H1 (cell line): ENCODE measurements at regions not wholly inside any gene's neighbourhood (a gene's known extent, or its start where the extent isn't known, plus 50 kb on each side); places are given as distances from the start of the nearest gene placed in this dataset.

Source experiments
- CTCF ChIA-PET: fragments of 300-600 bp; sonication (Branson Sonifier 250); formaldehyde crosslinking; loops from one replicate; lab custom pipeline; 2021; ENCODE audit not compliant: partially characterized antibody; lab: Charles Lee
- POLR2A ChIA-PET: fragments of 300-600 bp; sonication (Branson Sonifier 250); formaldehyde crosslinking; loops from one replicate; lab custom pipeline; 2021; ENCODE audit warnings: inconsistent platforms; ENCODE audit not compliant: partially characterized antibody; lab: Charles Lee
- DNase-seq, 2 experiments: peaks; one replicate each; pipeline versions ENCODE4 v3.0.0 to v3.0.0-alpha.2; 2010 to 2022; ENCODE audit warnings: low spot score in 2 of 2, low read depth in 1 of 2, mixed read lengths in 1 of 2
- FAIRE-seq: peaks from 2 replicates; lab custom pipeline; 2011; peaks lifted over from hg19 to GRCh38; lab: Jason Lieb, UNC
- H2AFZ ChIP-seq: 2 replicates; pipeline ENCODE4 v1.8.1; 2012; ENCODE audit warnings: low read length, inconsistent platforms
- H2AK5ac ChIP-seq: 2 replicates; pipeline ENCODE4 v1.6.1; 2013; ENCODE audit warnings: low read depth, low read length
- H2BK120ac ChIP-seq: replicated peaks from 2 replicates; pipeline ENCODE3; 2013; ENCODE audit warnings: low read depth, low read length, inconsistent platforms
- H2BK12ac ChIP-seq: 2 replicates; pipeline ENCODE4 v1.6.1; 2013; ENCODE audit warnings: low read depth, low read length
- H2BK15ac ChIP-seq: 2 replicates; pipeline ENCODE4 v1.6.1; 2013; ENCODE audit warnings: low read length
- H2BK20ac ChIP-seq: 2 replicates; pipeline ENCODE4 v1.6.1; 2013; ENCODE audit warnings: low read length
- H2BK5ac ChIP-seq: 2 replicates; pipeline ENCODE4 v1.6.1; 2013; ENCODE audit warnings: low read depth, low read length
- H3K14ac ChIP-seq: 2 replicates; pipeline ENCODE4 v1.6.1; 2013; ENCODE audit warnings: inconsistent platforms; ENCODE audit not compliant: insufficient read length
- H3K18ac ChIP-seq: 2 replicates; pipeline ENCODE4 v1.6.1; 2013; ENCODE audit warnings: low read length; ENCODE audit errors: extremely low read depth
- H3K23ac ChIP-seq: 2 replicates; pipeline ENCODE4 v1.6.1; 2013; ENCODE audit warnings: inconsistent platforms; ENCODE audit not compliant: insufficient read length
- H3K23me2 ChIP-seq: 2 replicates; pipeline ENCODE4 v1.6.1; 2013; ENCODE audit warnings: low read depth, low read length
- H3K27ac ChIP-seq: 2 replicates; pipeline ENCODE4 v1.6.1; 2011; ENCODE audit warnings: low read depth, low read length, inconsistent platforms
- H3K27me3 ChIP-seq, 4 experiments: replicated peaks in 1 of 4; 1 replicate in 1 of 4; 2 replicates in 3 of 4; pipeline versions ENCODE4 v1.6.1 to v1.8.1; 2011 to 2013; ENCODE audit warnings: low read length in 3 of 4, mild to moderate bottlenecking in 3 of 4, inconsistent platforms in 2 of 4, mixed read lengths in 2 of 4, moderate library complexity in 1 of 4; ENCODE audit not compliant: control insufficient read depth in 3 of 4, insufficient read depth in 3 of 4; ENCODE audit errors: extremely low read depth in 1 of 4
- H3K36me3 ChIP-seq, 4 experiments: 2 replicates each; pipeline versions ENCODE4 v1.6.1 to v1.8.1; 2011 to 2013; ENCODE audit warnings: mild to moderate bottlenecking in 4 of 4, low read length in 3 of 4, moderate library complexity in 2 of 4, control low read depth in 1 of 4, inconsistent platforms in 1 of 4; ENCODE audit not compliant: insufficient read depth in 4 of 4, control insufficient read depth in 2 of 4
- H3K4ac ChIP-seq: replicated peaks from 2 replicates; pipeline ENCODE3; 2013; ENCODE audit warnings: low read length, low read depth, mixed read lengths, inconsistent platforms; ENCODE audit not compliant: insufficient read length
- H3K4me1 ChIP-seq, 4 experiments: replicated peaks in 1 of 4; 1 replicate in 1 of 4; 2 replicates in 3 of 4; pipeline versions ENCODE4 v1.6.1 to v1.8.1; 2011 to 2013; ENCODE audit warnings: low read length in 3 of 4, inconsistent platforms in 2 of 4, mixed read lengths in 1 of 4; ENCODE audit not compliant: insufficient read depth in 4 of 4, control insufficient read depth in 3 of 4
- H3K4me2 ChIP-seq, 2 experiments: 2 replicates each; pipeline versions ENCODE4 v1.6.1 to v1.8.1; 2011 to 2013; ENCODE audit warnings: low read depth in 2 of 2, low read length in 2 of 2, control low read depth in 1 of 2, inconsistent platforms in 1 of 2, mild to moderate bottlenecking in 1 of 2; ENCODE audit not compliant: insufficient read depth in 1 of 2
- H3K4me3 ChIP-seq, 4 experiments: fragments of 200-600, 300-600 bp in 1 of 4; sonication (generic), shearing (Covaris generic), sonication (Bioruptor Twin) in 1 of 4; 2 replicates each; pipeline versions ENCODE4 v1.5.1 to v1.8.1; 2011 to 2016; ENCODE audit warnings: low read length in 4 of 4, low read depth in 3 of 4, control low read depth in 2 of 4, inconsistent platforms in 2 of 4, mild to moderate bottlenecking in 2 of 4, mixed read lengths in 1 of 4, moderate library complexity in 1 of 4; ENCODE audit not compliant: insufficient read depth in 2 of 4; ENCODE audit errors: extremely low read depth in 1 of 4
- H3K56ac ChIP-seq: replicated peaks from 2 replicates; pipeline ENCODE3; 2013; ENCODE audit warnings: low read depth, mild to moderate bottlenecking, mixed read lengths, low read length, inconsistent platforms; ENCODE audit not compliant: insufficient read length
- H3K79me1 ChIP-seq: 2 replicates; pipeline ENCODE4 v1.6.1; 2013; ENCODE audit warnings: low read depth, low read length, control low read depth
- H3K79me2 ChIP-seq, 2 experiments: 2 replicates each; pipeline versions ENCODE4 v1.6.1 to v1.8.1; 2012 to 2013; ENCODE audit warnings: low read length in 2 of 2, mild to moderate bottlenecking in 2 of 2, inconsistent platforms in 1 of 2; ENCODE audit not compliant: insufficient read depth in 2 of 2, control insufficient read depth in 1 of 2
- H3K9ac ChIP-seq, 4 experiments: replicated peaks in 1 of 4; 1 replicate in 1 of 4; 2 replicates in 3 of 4; pipeline versions ENCODE4 v1.6.1 to v1.8.1; 2011 to 2013; ENCODE audit warnings: low read depth in 3 of 4, low read length in 3 of 4, control low read depth in 2 of 4, mild to moderate bottlenecking in 2 of 4, moderate library complexity in 2 of 4, inconsistent platforms in 1 of 4; ENCODE audit errors: extremely low read depth in 1 of 4
- H3K9me3 ChIP-seq, 2 experiments: 2 replicates each; pipeline versions ENCODE4 v1.6.1 to v1.8.1; 2012 to 2013; ENCODE audit warnings: mild to moderate bottlenecking in 2 of 2, moderate library complexity in 2 of 2, control low read depth in 1 of 2, inconsistent platforms in 1 of 2, low read depth in 1 of 2, low read length in 1 of 2, mixed read lengths in 1 of 2; ENCODE audit not compliant: insufficient read depth in 2 of 2
- H4K20me1 ChIP-seq, 2 experiments: replicated peaks in 1 of 2; 2 replicates each; pipeline versions ENCODE3 to v1.8.1; 2011 to 2013; ENCODE audit warnings: inconsistent platforms in 2 of 2, low read length in 2 of 2, mild to moderate bottlenecking in 1 of 2; ENCODE audit not compliant: insufficient read depth in 2 of 2, control insufficient read depth in 1 of 2
- H4K5ac ChIP-seq: 2 replicates; pipeline ENCODE4 v1.6.1; 2013; ENCODE audit warnings: low read length, low read depth, mixed read lengths, inconsistent platforms; ENCODE audit not compliant: insufficient read length
- H4K8ac ChIP-seq: 2 replicates; pipeline ENCODE4 v1.8.0; 2013; ENCODE audit warnings: mild to moderate bottlenecking, moderate library complexity, low read length, inconsistent platforms; ENCODE audit not compliant: insufficient read depth; ENCODE audit errors: extremely low read depth
- H4K91ac ChIP-seq: replicated peaks from 2 replicates; pipeline ENCODE3; 2013; ENCODE audit warnings: low read length, mixed read lengths, inconsistent platforms; ENCODE audit not compliant: insufficient read length
- ASH2L ChIP-seq: fragments of 200-600, 300-600 bp; sonication (generic); IDR thresholded peaks from one replicate; pipeline ENCODE4 v1.7.1; 2017; ENCODE audit warnings: low read length
- EGR1 ChIP-seq: IDR thresholded peaks from 2 replicates; pipeline ENCODE4 v1.6.1; 2011; ENCODE audit warnings: low read depth, low read length, borderline replicate concordance
- EP300 ChIP-seq, 2 experiments: IDR thresholded peaks; 1 replicate in 1 of 2; 2 replicates in 1 of 2; pipeline ENCODE4 v1.6.1; 2011 to 2012; ENCODE audit warnings: low read depth in 2 of 2, low read length in 2 of 2, mild to moderate bottlenecking in 2 of 2, borderline replicate concordance in 1 of 2, inconsistent platforms in 1 of 2, moderate library complexity in 1 of 2
- KDM4A ChIP-seq: IDR thresholded peaks from one replicate; pipeline ENCODE4 v1.7.1; 2012; ENCODE audit warnings: low read depth, mild to moderate bottlenecking, moderate library complexity, low read length, inconsistent platforms; ENCODE audit not compliant: severe bottlenecking
- NANOG ChIP-seq: IDR thresholded peaks from 2 replicates; pipeline ENCODE4 v1.6.1; 2011; ENCODE audit warnings: low read length, low read depth, mild to moderate bottlenecking, inconsistent platforms; ENCODE audit not compliant: insufficient read depth, poor library complexity, severe bottlenecking
- POLR2AphosphoS5 ChIP-seq: IDR thresholded peaks from 2 replicates; pipeline ENCODE4 v1.6.1; 2011; ENCODE audit warnings: low read depth, low read length
- RXRA ChIP-seq: IDR thresholded peaks from 2 replicates; pipeline ENCODE4 v1.6.1; 2011; ENCODE audit warnings: low read depth, mild to moderate bottlenecking, low read length, moderate library complexity; ENCODE audit not compliant: insufficient read depth
- SIN3A ChIP-seq, 2 experiments: IDR thresholded peaks in 1 of 2; conservative IDR thresholded peaks in 1 of 2; 2 replicates each; pipeline ENCODE4 v1.6.1; 2011 to 2012; ENCODE audit warnings: low read length in 2 of 2, improper control_type of control experiment in 1 of 2, low read depth in 1 of 2, mild to moderate bottlenecking in 1 of 2
- SIX5 ChIP-seq: IDR thresholded peaks from 2 replicates; pipeline ENCODE4 v1.6.1; 2011; ENCODE audit warnings: mild to moderate bottlenecking, low read depth, low read length
- SP4 ChIP-seq: IDR thresholded peaks from 2 replicates; pipeline ENCODE4 v1.6.1; 2012; ENCODE audit warnings: low read length, inconsistent platforms
- TAF1 ChIP-seq: IDR thresholded peaks from 2 replicates; pipeline ENCODE4 v1.6.1; 2011; ENCODE audit warnings: mild to moderate bottlenecking, low read depth, low read length
- TBP ChIP-seq: IDR thresholded peaks from 2 replicates; pipeline ENCODE4 v1.6.1; 2011; ENCODE audit warnings: low read depth, low read length, improper control_type of control experiment
- WGBS, 2 experiments: shearing (Covaris generic) in 1 of 2; methylation state at CpG; one replicate each; pipeline versions ENCODE4 v1.1.6 to v1.1.7; 2013 to 2015; ENCODE audit warnings: low lambda C conversion rate in 2 of 2, mixed read lengths in 2 of 2, inconsistent platforms in 1 of 2, low coverage in 1 of 2, missing lambda C conversion rate in 1 of 2; ENCODE audit not compliant: insufficient replicate concordance in 2 of 2, insufficient coverage in 1 of 2, insufficient read length in 1 of 2; ENCODE audit errors: extremely low coverage in 1 of 2, missing lambda C conversion rate in 1 of 2; 5-methylcytosine and 5-hydroxymethylcytosine counted together

DNA sequence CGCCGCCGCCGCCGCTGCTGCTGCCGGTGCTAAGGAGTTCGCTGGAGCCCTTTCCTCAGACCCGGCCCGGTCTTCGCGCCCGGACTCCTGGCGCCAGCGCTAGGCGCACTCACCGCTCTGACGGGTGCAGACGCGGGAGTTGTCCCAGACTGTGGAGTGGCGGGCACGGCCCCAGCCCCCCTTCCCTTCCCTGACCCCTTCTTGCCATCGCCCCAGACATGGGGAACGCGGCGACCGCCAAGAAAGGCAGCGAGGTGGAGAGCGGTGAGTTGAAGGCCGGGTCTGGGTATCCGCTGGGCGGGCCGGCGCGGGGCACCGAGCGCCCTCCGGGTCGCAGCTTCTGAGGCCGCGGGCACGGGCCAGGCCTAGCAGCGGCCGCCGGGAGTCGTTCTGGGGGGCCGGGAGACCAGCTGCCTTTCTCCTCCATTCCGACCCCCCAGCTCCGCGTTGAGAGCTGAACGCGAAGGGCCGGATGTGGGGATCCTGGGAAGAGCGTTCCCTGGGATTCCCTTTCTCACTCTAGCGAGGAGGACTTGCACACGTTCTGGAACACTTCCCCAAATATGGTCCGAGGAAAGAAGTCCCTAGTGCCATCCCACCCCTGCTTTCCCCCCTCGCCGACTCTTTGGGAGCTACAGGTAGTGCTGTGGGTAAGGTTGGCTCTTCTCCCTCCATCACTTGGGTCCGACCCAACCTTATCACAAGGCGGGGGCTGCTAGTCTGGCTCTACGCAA, 65.8 kb upstream of the PRKACB start:
- Histone ChIP-seq H3K36me3 (no peaks in the 10 kb centered on the region), H3K9ac (peak overlapping the region; percentile 68 to 88 (median 80)), H3K56ac (peak overlapping the region; percentile 69), H2AFZ (peak overlapping the region; percentile 92), H3K14ac (no peak overlapping the region), H4K20me1 (no peaks in the 10 kb centered on the region), H2BK15ac (no peak overlapping the region), H4K5ac (peak overlapping the region; percentile 76), H3K4ac (peak overlapping the region; percentile 78), H3K4me1 (peaks cover 0 to 2% (median under 1%) of the 10 kb centered on the region in 4 experiments; a peak in 2 of 7 replicates), H3K4me2 (peak overlapping the region; percentile 88 to 93), H3K79me1 (0 out of 2 replicates have a peak, but pooled peaks cover 3% of the 10 kb centered on the region), H3K27me3 (no peaks in the 10 kb centered on the region), H2BK5ac (no peak overlapping the region), H3K23ac (no peak overlapping the region), H3K23me2 (peaks cover 4% of the 10 kb centered on the region; the same call in 1 of the 2 replicates), H4K8ac (peak overlapping the region; percentile 93), H2BK120ac (peak overlapping the region; percentile 33), H2BK20ac (no peak overlapping the region), H3K4me3 (peak overlapping the region; percentile 73 to 99 (median 95)), H2AK5ac (no peak overlapping the region), H3K9me3 (no peaks in the 10 kb centered on the region), H4K91ac (peak overlapping the region; percentile 65), H3K79me2 (peaks cover 0 to 40% of the 10 kb centered on the region in 2 experiments; a peak in 2 of 4 replicates), H2BK12ac (no peak overlapping the region), H3K27ac (peak overlapping the region; percentile 48; the same call in 1 of the 2 replicates), H3K18ac (peak overlapping the region; percentile 43; the same call in 1 of the 2 replicates)
- FAIRE-seq (no peak), DNase-seq (peak in 1 of 2 experiments; percentile 79)
- POLR2A ChIA-PET = interaction anchor here (0.9 kb wide), 1 partner anchor 21 kb away, joined by 3 read pairs; no protein-coding TSS in a partner anchor
- CTCF ChIA-PET = no interaction called here
- 2% methylated on average over 30 of the region's 61 CpGs; no CpG with 5 or more reads in 1 of the 2 experiments for WGBS, 2 experiments
- TF ChIP-seq POLR2AphosphoS5 = peak; percentile 21; the same call in 1 of the 2 replicates
- peak; percentile 77 for TF ChIP-seq KDM4A
- no peak for TF ChIP-seq EGR1
- no peak for TF ChIP-seq SIX5
- no peak for TF ChIP-seq NANOG
- 0 out of 4 replicates have a peak, but pooled peaks of 1 of the 2 experiments have one; percentile 36 for TF ChIP-seq SIN3A (conservative IDR thresholded peaks at IDR 0.05 in 1 of 2, IDR thresholded peaks at IDR 0.05 in 1 of 2; ENCODE audit: low read depth in 1 of 2, low read length in 2 of 2)
- 0 out of 2 replicates have a peak, but pooled peaks have one; percentile 7 for TF ChIP-seq TBP
- TF ChIP-seq RXRA = no peak
- 0 out of 3 replicates have a peak, but pooled peaks of 1 of the 2 experiments have one; percentile 2 for TF ChIP-seq EP300 (IDR thresholded peaks at IDR 0.05; ENCODE audit: borderline replicate concordance in 1 of 2, low read depth in 2 of 2, low read length in 2 of 2)
- peak; percentile 38; the same call in 1 of the 2 replicates for TF ChIP-seq TAF1
- TF ChIP-seq ASH2L = peak; percentile 55
- no peak for TF ChIP-seq SP4
